ENCODE measurements at regions not wholly inside any gene's neighbourhood (a gene's known extent, or its start where the extent isn't known, plus 50 kb on each side); places are given as distances from the start of the nearest gene placed in this dataset.

- TF ChIP-seq POLR2A (IDR thresholded peaks at IDR 0.05) (no peak), CTCF (IDR thresholded peaks at IDR 0.05) (no peak), POLR2AphosphoS5 (IDR thresholded peaks at IDR 0.05) (no peak)
These were observed 54.5 kb upstream of the PLXNA2 start for GRCh38 chr1:208298593-208299269.
